IMR-90 (cell line): ENCODE measurements at regions not wholly inside any gene's neighbourhood (a gene's known extent, or its start where the extent isn't known, plus 50 kb on each side); places are given as distances from the start of the nearest gene placed in this dataset.

ENCODE experiments used
- ATAC-seq: fragments of 200-7000 bp; cut with Tn5 transposase; 2 replicates; pipeline ENCODE4 v1.9.1; 2020; ENCODE audit warnings: low read depth, mild to moderate bottlenecking, moderate library complexity
- BruUV-seq: library from RNA; stranded (reverse); fragments of 400-500 nt; replicated peaks from 2 replicates; lab custom pipeline; 2021; lab: Mats Ljungman, UMichigan
- CTCF ChIA-PET: fragments of 300-600 bp; formaldehyde crosslinking; extraction: SDS; loops from one replicate; lab custom pipeline; 2021; ENCODE audit warnings: antibody characterized with exemption; lab: Yijun Ruan, JAX
- POLR2A ChIA-PET: fragments of 300-600 bp; sonication (Branson Sonifier 250); formaldehyde crosslinking; loops from one replicate; lab custom pipeline; 2022; ENCODE audit warnings: antibody characterized with exemption; ENCODE audit not compliant: unreplicated experiment; lab: Charles Lee
- DNase-seq: peaks from one replicate; pipeline ENCODE4 v3.0.0; 2013
- H2AFZ ChIP-seq: replicated peaks from 2 replicates; pipeline ENCODE3; 2013; ENCODE audit warnings: low read length, mild to moderate bottlenecking; ENCODE audit not compliant: poor library complexity
- H2AK5ac ChIP-seq: 2 replicates; pipeline ENCODE4 v1.6.1; 2013; ENCODE audit warnings: low read depth, low read length, inconsistent platforms
- H2AK9ac ChIP-seq: replicated peaks from 2 replicates; pipeline ENCODE3; 2013; ENCODE audit warnings: mild to moderate bottlenecking, low read depth, low read length, moderate library complexity; ENCODE audit not compliant: poor library complexity
- H2BK120ac ChIP-seq: 2 replicates; pipeline ENCODE4 v1.6.1; 2013; ENCODE audit warnings: low read depth, low read length, inconsistent platforms
- H2BK15ac ChIP-seq: 3 replicates; pipeline ENCODE4 v1.6.1; 2013; ENCODE audit warnings: low read depth, low read length, inconsistent platforms
- H2BK20ac ChIP-seq: 2 replicates; pipeline ENCODE4 v1.6.1; 2013; ENCODE audit warnings: low read depth, mild to moderate bottlenecking, inconsistent platforms, low read length, moderate library complexity
- H2BK5ac ChIP-seq: 2 replicates; pipeline ENCODE4 v1.6.1; 2013; ENCODE audit warnings: mild to moderate bottlenecking, low read depth, low read length, inconsistent platforms; ENCODE audit not compliant: poor library complexity, severe bottlenecking
- H3K14ac ChIP-seq: replicated peaks from 2 replicates; pipeline ENCODE4 v1.6.1; 2013; ENCODE audit warnings: low read depth, low read length, inconsistent platforms
- H3K18ac ChIP-seq: 2 replicates; pipeline ENCODE4 v1.6.1; 2013; ENCODE audit warnings: low read depth, low read length, control low read depth
- H3K23ac ChIP-seq: 2 replicates; pipeline ENCODE4 v1.6.1; 2013; ENCODE audit warnings: low read depth, low read length, inconsistent platforms
- H3K27ac ChIP-seq: 2 replicates; pipeline ENCODE4 v1.5.1; 2013; ENCODE audit warnings: mild to moderate bottlenecking, control low read depth, low read length; ENCODE audit not compliant: insufficient read depth
- H3K27me3 ChIP-seq: 2 replicates; pipeline ENCODE4 v1.6.1; 2013; ENCODE audit warnings: low read length; ENCODE audit not compliant: control insufficient read depth, insufficient read depth
- H3K36me3 ChIP-seq: 2 replicates; pipeline ENCODE4 v1.6.1; 2013; ENCODE audit warnings: low read length, mixed read lengths; ENCODE audit not compliant: control insufficient read depth, insufficient read depth
- H3K4ac ChIP-seq: 2 replicates; pipeline ENCODE4 v1.6.1; 2013; ENCODE audit warnings: low read depth, low read length, inconsistent platforms
- H3K4me1 ChIP-seq: 2 replicates; pipeline ENCODE4 v1.6.1; 2013; ENCODE audit warnings: low read length, mixed read lengths; ENCODE audit not compliant: control insufficient read depth, insufficient read depth
- H3K4me2 ChIP-seq: 2 replicates; pipeline ENCODE4 v1.6.1; 2013; ENCODE audit warnings: low read depth, mild to moderate bottlenecking, control low read depth, low read length, moderate library complexity
- H3K4me3 ChIP-seq: 2 replicates; pipeline ENCODE4 v1.5.1; 2013; ENCODE audit warnings: low read depth, mild to moderate bottlenecking, control low read depth, low read length, moderate library complexity; ENCODE audit not compliant: insufficient read depth
- H3K56ac ChIP-seq: 2 replicates; pipeline ENCODE4 v1.6.1; 2013; ENCODE audit warnings: low read length, inconsistent platforms; ENCODE audit not compliant: insufficient read depth; ENCODE audit errors: extremely low read depth
- H3K79me1 ChIP-seq, 2 experiments: 2 replicates each; pipeline ENCODE4 v1.6.1; 2013; ENCODE audit warnings: low read length in 2 of 2, inconsistent platforms in 1 of 2, low read depth in 1 of 2
- H3K9ac ChIP-seq: 2 replicates; pipeline ENCODE4 v1.6.1; 2013; ENCODE audit warnings: low read depth, low read length, control low read depth
- H3K9me1 ChIP-seq: 2 replicates; pipeline ENCODE4 v1.6.1; 2013; ENCODE audit warnings: low read length, inconsistent platforms; ENCODE audit not compliant: insufficient read depth
- H3K9me3 ChIP-seq: 2 replicates; pipeline ENCODE4 v1.6.1; 2013; ENCODE audit warnings: low read length; ENCODE audit not compliant: control insufficient read depth, insufficient read depth
- H4K20me1 ChIP-seq: 2 replicates; pipeline ENCODE4 v1.6.1; 2013; ENCODE audit warnings: low read length, inconsistent platforms; ENCODE audit not compliant: insufficient read depth
- H4K5ac ChIP-seq: 2 replicates; pipeline ENCODE4 v1.6.1; 2013; ENCODE audit warnings: mild to moderate bottlenecking, low read depth, low read length, control low read depth
- H4K8ac ChIP-seq, 2 experiments: 2 replicates each; pipeline ENCODE4 v1.6.1; 2013; ENCODE audit warnings: low read depth in 2 of 2, low read length in 2 of 2, control low read depth in 1 of 2, inconsistent platforms in 1 of 2
- H4K91ac ChIP-seq: 2 replicates; pipeline ENCODE4 v1.6.1; 2013; ENCODE audit warnings: low read depth, low read length, inconsistent platforms; ENCODE audit not compliant: insufficient read depth
- BHLHE40 ChIP-seq: fragments of 150-350 bp; IDR thresholded peaks from 2 replicates; pipeline ENCODE4 v1.6.1; 2016; ENCODE audit warnings: mild to moderate bottlenecking, low read depth, low read length
- CEBPB ChIP-seq: IDR thresholded peaks from 2 replicates; pipeline ENCODE4 v1.6.1; 2012; ENCODE audit warnings: low read depth, low read length, improper control_type of control experiment
- CHD1 ChIP-seq: IDR thresholded peaks from 2 replicates; pipeline ENCODE4 v1.6.1; 2012; ENCODE audit warnings: low read depth, low read length, improper control_type of control experiment
- FOS ChIP-seq: fragments of 150-350 bp; IDR thresholded peaks from 2 replicates; pipeline ENCODE4 v1.6.1; 2016; ENCODE audit warnings: low read depth, low read length
- MAFK ChIP-seq: IDR thresholded peaks from 2 replicates; pipeline ENCODE4 v1.6.1; 2012; ENCODE audit warnings: low read depth, low read length, improper control_type of control experiment
- MAZ ChIP-seq: IDR thresholded peaks from 2 replicates; pipeline ENCODE4 v1.6.1; 2012; ENCODE audit warnings: low read depth, mild to moderate bottlenecking, low read length, improper control_type of control experiment, moderate library complexity, borderline replicate concordance
- MXI1 ChIP-seq: IDR thresholded peaks from 2 replicates; pipeline ENCODE4 v1.6.1; 2012; ENCODE audit warnings: low read depth, mild to moderate bottlenecking, low read length, moderate library complexity, borderline replicate concordance
- NFE2L2 ChIP-seq: fragments of 150-350 bp; IDR thresholded peaks from 2 replicates; pipeline ENCODE4 v1.6.1; 2016; ENCODE audit warnings: low read depth, mild to moderate bottlenecking, low read length
- POLR2A ChIP-seq: IDR thresholded peaks from 2 replicates; pipeline ENCODE4 v1.6.1; 2012; ENCODE audit warnings: mild to moderate bottlenecking, low read depth, low read length
- RAD21 ChIP-seq: IDR thresholded peaks from 2 replicates; pipeline ENCODE4 v1.6.1; 2012; ENCODE audit warnings: low read length, improper control_type of control experiment
- RCOR1 ChIP-seq: IDR thresholded peaks from 2 replicates; pipeline ENCODE4 v1.6.1; 2012; ENCODE audit warnings: mild to moderate bottlenecking, low read length, improper control_type of control experiment; ENCODE audit not compliant: insufficient replicate concordance
- RFX5 ChIP-seq: IDR thresholded peaks from 2 replicates; pipeline ENCODE4 v1.8.0; 2012; ENCODE audit warnings: low read depth, mild to moderate bottlenecking, low read length, moderate library complexity
- SMC3 ChIP-seq: fragments of 150-350 bp; IDR thresholded peaks from 2 replicates; pipeline ENCODE4 v1.6.1; 2016; ENCODE audit warnings: low read depth, mild to moderate bottlenecking, antibody characterized with exemption, low read length, moderate library complexity
- WGBS, 2 experiments: methylation state at CpG; one replicate each; pipeline versions ENCODE4 v1.1.5 to v1.1.7; 2013; ENCODE audit warnings: missing lambda C conversion rate in 2 of 2; ENCODE audit not compliant: insufficient read length in 1 of 2; ENCODE audit errors: extremely low coverage in 2 of 2; 5-methylcytosine and 5-hydroxymethylcytosine counted together
- dilution Hi-C: fragments of 300-500 bp; cut with HindIII; formaldehyde crosslinking; loops from one replicate; pipeline ENCODE4 v1.14.3; 2018; ENCODE audit warnings: low sequenced_read_pairs; ENCODE audit not compliant: unreplicated experiment
- in situ Hi-C: fragments of 300-500 bp; cut with MboI; formaldehyde crosslinking; loops from 3 replicates; pipeline ENCODE4 v1.14.3; 2019; ENCODE audit warnings: low sequenced_read_pairs, inconsistent platforms, mixed read lengths
- intact Hi-C: fragments of 100-400 bp; cut with micrococcal nuclease; formaldehyde crosslinking; loops from 2 replicates; pipeline ENCODE4 v1.10.0; 2022
- TF ChIP-seq, protein P1 (sequence below): fragments of 150-350 bp; IDR thresholded peaks from 2 replicates; pipeline ENCODE4 v1.6.1; 2017; ENCODE audit warnings: mild to moderate bottlenecking, antibody characterized with exemption, low read length, low read depth
- TF ChIP-seq, protein P2 (sequence below): fragments of 150-350 bp; IDR thresholded peaks from 2 replicates; pipeline ENCODE4 v1.6.1; 2016; ENCODE audit warnings: low read depth, mild to moderate bottlenecking, low read length, moderate library complexity, borderline replicate concordance
- TF ChIP-seq, protein P3 (sequence below): conservative IDR thresholded peaks from 2 replicates; pipeline ENCODE4 v1.5.1; 2012; ENCODE audit warnings: mild to moderate bottlenecking, low read depth, low read length, improper control_type of control experiment

DNA sequence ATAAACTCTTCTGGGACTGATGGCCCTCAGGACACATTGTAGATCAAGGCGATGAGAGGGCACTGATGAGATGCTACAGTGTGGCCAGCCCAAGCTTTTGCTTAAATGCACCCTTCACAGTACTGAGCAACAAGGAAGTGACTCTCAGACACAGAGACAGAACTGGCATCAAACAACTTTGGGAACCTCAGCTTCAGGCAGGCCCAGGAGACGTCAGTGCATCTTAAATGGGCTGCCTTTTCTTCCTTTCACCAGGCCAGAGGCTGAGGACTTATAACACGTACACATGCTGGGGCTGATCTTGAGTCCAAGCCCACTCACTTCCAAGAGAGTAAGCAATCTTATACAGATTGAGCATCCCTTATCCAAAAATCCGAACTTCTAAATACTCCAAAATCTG, 386.1 kb upstream of the C16orf82 start:
- Histone ChIP-seq H3K9me1 (no peaks in the 10 kb centered on the region), H2BK5ac (no peak overlapping the region), H4K5ac (no peak overlapping the region), H3K4me3 (no peak overlapping the region), H3K27ac (no peak overlapping the region), H3K4me2 (no peak overlapping the region), H3K27me3 (no peaks in the 10 kb centered on the region), H2BK120ac (no peak overlapping the region), H4K8ac (no peak overlapping the region), H2BK20ac (no peak overlapping the region), H3K18ac (no peak overlapping the region), H4K91ac (no peak overlapping the region), H2AFZ (no peak overlapping the region), H2BK15ac (no peak overlapping the region), H2AK9ac (no peak overlapping the region), H3K9me3 (peaks cover 6% of the 10 kb centered on the region; the same call in 1 of the 2 replicates), H3K4ac (no peak overlapping the region), H3K9ac (no peak overlapping the region), H3K56ac (no peak overlapping the region), H3K23ac (no peak overlapping the region), H4K20me1 (no peaks in the 10 kb centered on the region), H2AK5ac (no peak overlapping the region), H3K79me1 (no peaks in the 10 kb centered on the region), H3K14ac (no peak overlapping the region), H3K36me3 (no peaks in the 10 kb centered on the region), H3K4me1 (no peaks in the 10 kb centered on the region)
- ChIA-PET CTCF (no interaction called here), POLR2A (no interaction called here)
- dilution Hi-C loops (no loop called here), in situ Hi-C loops (loop anchor here (25.0 kb wide), 1 partner anchor 107 kb away; no protein-coding TSS in a partner anchor), intact Hi-C loops (no loop called here)
- 20% methylated on average over 2 of the region's 4 CpGs; no CpG with 5 or more reads in 1 of the 2 experiments for WGBS, 2 experiments
- DNase-seq: no peak
- BruUV-seq: no TSS peak
- TF ChIP-seq RCOR1: no peak
- TF ChIP-seq, protein P1, sequence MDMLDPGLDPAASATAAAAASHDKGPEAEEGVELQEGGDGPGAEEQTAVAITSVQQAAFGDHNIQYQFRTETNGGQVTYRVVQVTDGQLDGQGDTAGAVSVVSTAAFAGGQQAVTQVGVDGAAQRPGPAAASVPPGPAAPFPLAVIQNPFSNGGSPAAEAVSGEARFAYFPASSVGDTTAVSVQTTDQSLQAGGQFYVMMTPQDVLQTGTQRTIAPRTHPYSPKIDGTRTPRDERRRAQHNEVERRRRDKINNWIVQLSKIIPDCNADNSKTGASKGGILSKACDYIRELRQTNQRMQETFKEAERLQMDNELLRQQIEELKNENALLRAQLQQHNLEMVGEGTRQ: no peak
- TF ChIP-seq RAD21: no peak
- TF ChIP-seq SMC3: no peak
- no peak for TF ChIP-seq CHD1
- TF ChIP-seq, protein P2, sequence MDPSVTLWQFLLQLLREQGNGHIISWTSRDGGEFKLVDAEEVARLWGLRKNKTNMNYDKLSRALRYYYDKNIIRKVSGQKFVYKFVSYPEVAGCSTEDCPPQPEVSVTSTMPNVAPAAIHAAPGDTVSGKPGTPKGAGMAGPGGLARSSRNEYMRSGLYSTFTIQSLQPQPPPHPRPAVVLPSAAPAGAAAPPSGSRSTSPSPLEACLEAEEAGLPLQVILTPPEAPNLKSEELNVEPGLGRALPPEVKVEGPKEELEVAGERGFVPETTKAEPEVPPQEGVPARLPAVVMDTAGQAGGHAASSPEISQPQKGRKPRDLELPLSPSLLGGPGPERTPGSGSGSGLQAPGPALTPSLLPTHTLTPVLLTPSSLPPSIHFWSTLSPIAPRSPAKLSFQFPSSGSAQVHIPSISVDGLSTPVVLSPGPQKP: no peak
- no peak for TF ChIP-seq RFX5
- TF ChIP-seq, protein P3, sequence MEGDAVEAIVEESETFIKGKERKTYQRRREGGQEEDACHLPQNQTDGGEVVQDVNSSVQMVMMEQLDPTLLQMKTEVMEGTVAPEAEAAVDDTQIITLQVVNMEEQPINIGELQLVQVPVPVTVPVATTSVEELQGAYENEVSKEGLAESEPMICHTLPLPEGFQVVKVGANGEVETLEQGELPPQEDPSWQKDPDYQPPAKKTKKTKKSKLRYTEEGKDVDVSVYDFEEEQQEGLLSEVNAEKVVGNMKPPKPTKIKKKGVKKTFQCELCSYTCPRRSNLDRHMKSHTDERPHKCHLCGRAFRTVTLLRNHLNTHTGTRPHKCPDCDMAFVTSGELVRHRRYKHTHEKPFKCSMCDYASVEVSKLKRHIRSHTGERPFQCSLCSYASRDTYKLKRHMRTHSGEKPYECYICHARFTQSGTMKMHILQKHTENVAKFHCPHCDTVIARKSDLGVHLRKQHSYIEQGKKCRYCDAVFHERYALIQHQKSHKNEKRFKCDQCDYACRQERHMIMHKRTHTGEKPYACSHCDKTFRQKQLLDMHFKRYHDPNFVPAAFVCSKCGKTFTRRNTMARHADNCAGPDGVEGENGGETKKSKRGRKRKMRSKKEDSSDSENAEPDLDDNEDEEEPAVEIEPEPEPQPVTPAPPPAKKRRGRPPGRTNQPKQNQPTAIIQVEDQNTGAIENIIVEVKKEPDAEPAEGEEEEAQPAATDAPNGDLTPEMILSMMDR: no peak
- no peak for TF ChIP-seq FOS
- no peak for TF ChIP-seq CEBPB
- no peak for TF ChIP-seq MAZ
- no peak for TF ChIP-seq MAFK
- TF ChIP-seq BHLHE40: no peak
- no peak for TF ChIP-seq MXI1
- TF ChIP-seq POLR2A: no peak
- no peak for TF ChIP-seq NFE2L2
- ATAC-seq: no peak
